ENCODE measurements at regions not wholly inside any gene's neighbourhood (a gene's known extent, or its start where the extent isn't known, plus 50 kb on each side); places are given as distances from the start of the nearest gene placed in this dataset.
"Not testable (repeated sequence)": the region's sequence is repeated elsewhere in the genome, so short reads cannot be mapped to it uniquely, and the experiment has no call there.

- not testable (repeated sequence) for H3K4me3 ChIP-seq (replicated peaks in 1 of 2; ENCODE audit: low read depth in 2 of 2, low read length in 2 of 2); DNase-seq (ENCODE audit: low read depth in 2 of 2)
- TF ChIP-seq, protein P1, sequence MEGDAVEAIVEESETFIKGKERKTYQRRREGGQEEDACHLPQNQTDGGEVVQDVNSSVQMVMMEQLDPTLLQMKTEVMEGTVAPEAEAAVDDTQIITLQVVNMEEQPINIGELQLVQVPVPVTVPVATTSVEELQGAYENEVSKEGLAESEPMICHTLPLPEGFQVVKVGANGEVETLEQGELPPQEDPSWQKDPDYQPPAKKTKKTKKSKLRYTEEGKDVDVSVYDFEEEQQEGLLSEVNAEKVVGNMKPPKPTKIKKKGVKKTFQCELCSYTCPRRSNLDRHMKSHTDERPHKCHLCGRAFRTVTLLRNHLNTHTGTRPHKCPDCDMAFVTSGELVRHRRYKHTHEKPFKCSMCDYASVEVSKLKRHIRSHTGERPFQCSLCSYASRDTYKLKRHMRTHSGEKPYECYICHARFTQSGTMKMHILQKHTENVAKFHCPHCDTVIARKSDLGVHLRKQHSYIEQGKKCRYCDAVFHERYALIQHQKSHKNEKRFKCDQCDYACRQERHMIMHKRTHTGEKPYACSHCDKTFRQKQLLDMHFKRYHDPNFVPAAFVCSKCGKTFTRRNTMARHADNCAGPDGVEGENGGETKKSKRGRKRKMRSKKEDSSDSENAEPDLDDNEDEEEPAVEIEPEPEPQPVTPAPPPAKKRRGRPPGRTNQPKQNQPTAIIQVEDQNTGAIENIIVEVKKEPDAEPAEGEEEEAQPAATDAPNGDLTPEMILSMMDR (IDR thresholded peaks at IDR 0.05; ENCODE audit: low read depth, low read length): peak; percentile 2
These were observed 218.6 kb downstream of the ADRA2C start for GRCh38 chr4:3984796-3985195.

DNA sequence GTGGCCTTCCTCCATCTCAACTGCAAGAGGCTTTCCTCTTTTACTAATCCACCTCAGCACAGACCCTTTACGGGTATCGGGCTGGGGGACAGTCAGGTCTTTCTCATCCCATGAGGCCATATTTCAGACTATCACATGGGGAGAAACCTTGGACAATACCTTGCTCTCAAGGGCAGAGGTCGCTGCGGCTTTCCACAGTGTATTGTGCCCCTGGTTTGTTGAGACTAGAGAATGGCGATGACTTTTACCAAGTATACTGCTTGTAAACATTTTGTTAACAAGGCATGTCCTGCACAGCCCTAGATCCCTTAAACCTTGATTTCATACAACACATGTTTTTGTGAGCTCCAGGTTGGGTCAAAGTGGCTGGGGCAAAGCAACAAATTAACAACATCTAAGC is 220.2 kb downstream of the ADRA2C start:
- not testable (repeated sequence) for H3K4me3 ChIP-seq (replicated peaks in 1 of 2; ENCODE audit: low read depth in 2 of 2, low read length in 2 of 2); DNase-seq (ENCODE audit: low read depth in 2 of 2)

- DNase-seq (ENCODE audit: low read depth in 2 of 2); H3K4me3 ChIP-seq (replicated peaks in 1 of 2; ENCODE audit: low read depth in 2 of 2, low read length in 2 of 2): not testable (repeated sequence)
These were observed 229.3 kb downstream of the OTOP1 start for GRCh38 chr4:3997386-3997785.

DNA sequence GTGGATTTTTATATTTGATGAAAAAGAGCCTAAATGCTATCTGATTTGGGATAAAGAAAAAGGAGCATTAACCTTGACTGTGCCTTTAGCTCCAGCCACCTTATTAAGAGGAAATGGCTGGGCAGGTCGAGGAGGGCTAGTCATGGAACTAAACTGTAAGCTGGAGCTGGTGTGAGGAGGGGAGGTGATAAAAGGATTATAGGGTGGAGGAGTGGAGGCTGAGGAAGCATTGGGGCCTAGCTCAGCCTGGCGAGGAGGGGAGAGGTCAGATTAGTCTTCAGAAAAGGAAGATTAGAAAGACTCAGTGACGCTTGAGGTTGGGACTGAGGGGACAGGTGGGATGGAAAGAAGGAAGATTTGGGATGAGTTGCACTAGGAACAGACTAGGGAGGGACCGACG is 222.7 kb downstream of the OTOP1 start:
- DNase-seq (ENCODE audit: low read depth in 2 of 2); H3K4me3 ChIP-seq (replicated peaks in 1 of 2; ENCODE audit: low read depth in 2 of 2, low read length in 2 of 2): not testable (repeated sequence)

- not testable (repeated sequence) for H3K4me3 ChIP-seq (replicated peaks in 1 of 2; ENCODE audit: low read depth in 2 of 2, low read length in 2 of 2); DNase-seq (ENCODE audit: low read depth in 2 of 2)
These were observed 222.0 kb downstream of the OTOP1 start for GRCh38 chr4:4004702-4005101.

- DNase-seq (ENCODE audit: low read depth in 2 of 2); H3K4me3 ChIP-seq (replicated peaks in 1 of 2; ENCODE audit: low read depth in 2 of 2, low read length in 2 of 2): not testable (repeated sequence)
These were observed 220.4 kb downstream of the OTOP1 start for GRCh38 chr4:4006356-4006755.

DNA sequence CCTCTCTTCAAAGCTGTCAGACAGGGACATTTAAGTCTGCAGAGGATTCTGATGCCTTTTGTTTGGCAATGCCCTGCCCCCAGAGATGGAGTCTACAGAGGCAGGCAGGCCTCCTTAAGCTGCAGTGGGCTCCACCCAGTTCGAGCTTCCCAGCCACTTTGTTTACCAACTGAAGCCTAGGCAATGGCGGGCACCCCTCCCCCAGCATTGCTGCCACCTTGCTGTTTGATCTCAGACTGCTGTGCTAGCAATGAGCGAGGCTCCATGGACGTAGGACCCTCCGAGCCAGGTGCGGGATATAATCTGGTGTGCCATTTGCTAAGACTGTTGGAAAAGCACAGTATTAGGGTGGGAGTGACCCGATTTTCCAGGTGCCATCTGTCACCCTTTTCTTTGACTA is 207.7 kb downstream of the OTOP1 start:
- H3K4me3 ChIP-seq (replicated peaks in 1 of 2; ENCODE audit: low read depth in 2 of 2, low read length in 2 of 2); DNase-seq (ENCODE audit: low read depth in 2 of 2): not testable (repeated sequence)

- DNase-seq (ENCODE audit: low read depth in 2 of 2); H3K4me3 ChIP-seq (replicated peaks in 1 of 2; ENCODE audit: low read depth in 2 of 2, low read length in 2 of 2): not testable (repeated sequence)
These were observed 205.6 kb downstream of the OTOP1 start for GRCh38 chr4:4021161-4021560.

GRCh38 chr4:4026708-4027107 is 200.0 kb downstream of the OTOP1 start:
- DNase-seq (ENCODE audit: low read depth in 2 of 2): peak; percentile 5 to 22
- H3K4me3 ChIP-seq (replicated peaks in 1 of 2; ENCODE audit: low read depth in 2 of 2, low read length in 2 of 2): not testable (repeated sequence)

DNA sequence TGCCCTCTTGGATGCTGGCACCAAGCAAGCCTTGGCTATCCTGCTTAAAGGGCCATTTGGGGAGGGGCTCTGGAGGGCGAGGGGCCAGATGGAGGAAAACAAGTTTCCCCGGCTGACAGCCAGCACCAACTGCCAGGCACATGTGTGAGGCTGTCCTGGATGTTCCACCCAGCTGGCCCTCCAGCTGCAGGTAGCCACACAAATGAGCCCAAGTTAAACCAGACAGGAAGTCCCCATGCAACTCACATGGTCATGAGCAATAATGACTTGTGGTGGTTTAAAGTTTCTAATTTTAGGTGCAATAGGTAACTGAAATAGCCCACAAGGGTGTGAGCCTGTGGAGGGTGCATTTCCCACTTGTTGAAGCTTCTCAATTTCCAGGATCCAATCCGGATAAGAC is 198.0 kb downstream of the OTOP1 start:
- not testable (repeated sequence) for H3K4me3 ChIP-seq (replicated peaks in 1 of 2; ENCODE audit: low read depth in 2 of 2, low read length in 2 of 2); DNase-seq (ENCODE audit: low read depth in 2 of 2)

GRCh38 chr4:4030509-4030908 is 196.2 kb downstream of the OTOP1 start:
- not testable (repeated sequence) for H3K4me3 ChIP-seq (replicated peaks in 1 of 2; ENCODE audit: low read depth in 2 of 2, low read length in 2 of 2); DNase-seq (ENCODE audit: low read depth in 2 of 2)

DNA sequence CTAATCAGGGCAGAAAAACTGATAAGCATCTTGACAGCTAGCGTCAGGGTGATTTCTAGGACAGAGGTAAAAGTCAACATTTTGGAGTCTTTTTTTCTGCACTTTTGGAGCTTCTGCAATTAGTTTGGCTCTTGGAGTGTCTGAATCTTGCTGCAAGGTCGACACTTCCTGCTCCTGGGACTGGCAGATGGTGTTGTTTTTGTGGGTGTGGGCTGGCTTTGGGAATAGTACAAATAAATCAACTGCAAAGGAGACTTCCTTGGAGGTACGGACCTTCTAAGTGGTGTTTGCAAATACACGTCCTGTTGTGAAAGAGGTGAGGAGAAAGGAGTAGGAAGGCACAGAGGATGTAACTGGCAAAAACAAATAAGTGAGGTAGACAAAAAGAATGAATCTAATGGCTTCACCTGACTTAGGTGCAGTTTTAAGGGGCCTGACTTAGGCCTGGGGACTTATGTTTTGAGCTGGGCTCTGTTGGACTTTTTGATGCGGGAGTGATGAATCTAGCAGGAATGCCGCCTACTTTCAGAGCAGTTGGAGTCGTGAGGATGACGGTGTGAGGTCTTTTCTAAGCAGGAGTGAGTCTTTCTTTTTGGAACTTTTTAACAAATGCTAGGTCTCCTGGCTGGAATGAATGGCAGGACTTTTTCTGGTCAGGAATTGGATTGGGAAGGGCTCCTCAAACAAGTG is 195.1 kb downstream of the OTOP1 start:
- H3K4me3 ChIP-seq (replicated peaks in 1 of 2; ENCODE audit: low read depth in 2 of 2, low read length in 2 of 2): not testable (repeated sequence)

DNA sequence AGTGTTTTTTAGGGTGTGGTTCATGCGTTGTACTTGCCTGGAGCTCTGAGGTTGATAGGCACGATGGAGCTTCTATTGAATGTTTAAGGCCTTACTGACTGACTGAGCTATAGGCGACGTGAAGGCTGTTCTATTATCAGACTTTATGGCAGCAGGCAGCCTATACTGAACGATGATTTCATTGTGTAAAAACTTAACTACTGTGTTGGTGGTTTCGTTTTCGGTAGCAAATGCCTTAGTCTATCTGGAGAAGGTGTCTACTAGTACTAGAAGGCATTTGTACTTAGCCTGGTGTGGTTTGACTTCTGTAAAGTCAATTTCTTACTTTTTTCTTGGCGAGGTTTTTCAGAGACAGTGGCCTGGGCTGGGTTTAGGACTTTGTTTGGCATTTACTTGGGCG is 194.4 kb downstream of the OTOP1 start:
- not testable (repeated sequence) for DNase-seq (ENCODE audit: low read depth in 2 of 2); H3K4me3 ChIP-seq (replicated peaks in 1 of 2; ENCODE audit: low read depth in 2 of 2, low read length in 2 of 2)

More for the DNA sequence above, 195.1 kb downstream of the OTOP1 start:
- DNase-seq (ENCODE audit: low read depth in 2 of 2): not testable (repeated sequence)

GRCh38 chr4:4032801-4033605 is 193.7 kb downstream of the OTOP1 start:
- H3K4me3 ChIP-seq (replicated peaks in 1 of 2; ENCODE audit: low read depth in 2 of 2, low read length in 2 of 2); DNase-seq (ENCODE audit: low read depth in 2 of 2): not testable (repeated sequence)

GRCh38 chr4:4037399-4038138 is 189.2 kb downstream of the OTOP1 start:
- H3K4me3 ChIP-seq (replicated peaks in 1 of 2; ENCODE audit: low read depth in 2 of 2, low read length in 2 of 2): not testable (repeated sequence)

DNA sequence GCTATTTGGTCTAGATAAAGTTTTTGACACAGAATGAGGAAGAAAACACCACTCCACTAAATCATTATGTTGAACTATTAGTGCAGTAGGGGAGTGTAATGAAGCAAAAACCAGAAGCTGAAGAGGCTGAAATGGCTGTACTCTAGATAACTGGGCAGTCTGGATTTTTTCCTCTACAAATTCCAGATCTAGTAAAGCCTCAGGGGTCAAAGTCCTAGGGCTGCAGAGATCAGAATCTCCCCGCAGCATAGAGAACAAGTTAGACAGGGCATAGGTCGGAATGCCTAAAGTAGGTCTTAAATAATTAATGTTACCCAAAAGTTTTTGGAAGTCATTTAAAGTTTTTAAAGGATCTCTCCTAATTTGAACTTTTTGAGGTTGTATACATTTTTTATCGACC is 180.9 kb downstream of the OTOP1 start:
- H3K4me3 ChIP-seq (replicated peaks in 1 of 2; ENCODE audit: low read depth in 2 of 2, low read length in 2 of 2); DNase-seq (ENCODE audit: low read depth in 2 of 2): not testable (repeated sequence)

More at GRCh38 chr4:4037399-4038138, 189.2 kb downstream of the OTOP1 start:
- not testable (repeated sequence) for DNase-seq (ENCODE audit: low read depth in 2 of 2)

GRCh38 chr4:4046686-4047085 is 180.0 kb downstream of the OTOP1 start:
- DNase-seq (ENCODE audit: low read depth in 2 of 2); H3K4me3 ChIP-seq (replicated peaks in 1 of 2; ENCODE audit: low read depth in 2 of 2, low read length in 2 of 2): not testable (repeated sequence)
